ENCODE measurements at regions not wholly inside any gene's neighbourhood (a gene's known extent, or its start where the extent isn't known, plus 50 kb on each side); places are given as distances from the start of the nearest gene placed in this dataset.

DNA sequence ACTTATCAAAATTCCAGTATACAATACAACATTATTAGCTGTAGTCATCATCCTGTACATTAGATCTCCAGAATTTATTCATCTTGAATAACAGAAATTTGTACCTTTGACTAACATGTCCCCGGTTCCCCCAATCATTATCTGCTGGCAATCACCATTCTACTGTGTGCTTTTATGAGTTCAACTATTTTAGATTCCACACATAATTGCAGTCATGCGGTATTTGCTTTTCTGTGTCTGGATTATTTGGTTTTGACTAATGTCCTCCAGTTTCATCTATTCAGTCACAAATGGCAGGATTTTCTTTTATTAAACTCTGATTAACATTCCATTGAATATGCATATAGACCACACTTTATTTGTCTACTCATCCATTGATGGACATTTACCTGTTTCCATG, 530.7 kb upstream of the SLITRK1 start:
- no peak for TF ChIP-seq POLR2A (IDR thresholded peaks at IDR 0.05)
- TF ChIP-seq, protein P1, sequence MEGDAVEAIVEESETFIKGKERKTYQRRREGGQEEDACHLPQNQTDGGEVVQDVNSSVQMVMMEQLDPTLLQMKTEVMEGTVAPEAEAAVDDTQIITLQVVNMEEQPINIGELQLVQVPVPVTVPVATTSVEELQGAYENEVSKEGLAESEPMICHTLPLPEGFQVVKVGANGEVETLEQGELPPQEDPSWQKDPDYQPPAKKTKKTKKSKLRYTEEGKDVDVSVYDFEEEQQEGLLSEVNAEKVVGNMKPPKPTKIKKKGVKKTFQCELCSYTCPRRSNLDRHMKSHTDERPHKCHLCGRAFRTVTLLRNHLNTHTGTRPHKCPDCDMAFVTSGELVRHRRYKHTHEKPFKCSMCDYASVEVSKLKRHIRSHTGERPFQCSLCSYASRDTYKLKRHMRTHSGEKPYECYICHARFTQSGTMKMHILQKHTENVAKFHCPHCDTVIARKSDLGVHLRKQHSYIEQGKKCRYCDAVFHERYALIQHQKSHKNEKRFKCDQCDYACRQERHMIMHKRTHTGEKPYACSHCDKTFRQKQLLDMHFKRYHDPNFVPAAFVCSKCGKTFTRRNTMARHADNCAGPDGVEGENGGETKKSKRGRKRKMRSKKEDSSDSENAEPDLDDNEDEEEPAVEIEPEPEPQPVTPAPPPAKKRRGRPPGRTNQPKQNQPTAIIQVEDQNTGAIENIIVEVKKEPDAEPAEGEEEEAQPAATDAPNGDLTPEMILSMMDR (IDR thresholded peaks at IDR 0.05): no peak
- TF ChIP-seq EP300 (IDR thresholded peaks at IDR 0.05): no peak

Data from tibial nerve (tissue), 4 donors.